GM23338 (cell line): ENCODE measurements at regions not wholly inside any gene's neighbourhood (a gene's known extent, or its start where the extent isn't known, plus 50 kb on each side); places are given as distances from the start of the nearest gene placed in this dataset.

Source experiments
- ATAC-seq: fragments of 200-7000 bp; cut with Tn5 transposase; 3 replicates; pipeline ENCODE4 v1.9.1; 2020
- DNase-seq: peaks from one replicate; pipeline ENCODE4 v3.0.0-alpha.2; 2015; ENCODE audit warnings: low spot score
- H2AFZ ChIP-seq: fragments of 200-600 bp; sonication (generic); 2 replicates; pipeline ENCODE4 v1.8.0; 2016; ENCODE audit warnings: antibody characterized with exemption, mild to moderate bottlenecking, moderate library complexity
- H3F3A ChIP-seq: fragments of 200-600 bp; sonication (generic); replicated peaks from 2 replicates; pipeline ENCODE4 v1.8.0; 2017; ENCODE audit warnings: antibody characterized with exemption, mixed run types, low read depth
- H3K27ac ChIP-seq: fragments of 200-600 bp; sonication (generic); 2 replicates; pipeline ENCODE4 v1.6.1; 2016; ENCODE audit warnings: low read depth
- H3K27me3 ChIP-seq: fragments of 200-600 bp; sonication (generic); 2 replicates; pipeline ENCODE4 v1.8.0; 2016; ENCODE audit warnings: mild to moderate bottlenecking, mixed run types, moderate library complexity; ENCODE audit not compliant: insufficient read depth
- H3K36me3 ChIP-seq: fragments of 200-600 bp; sonication (generic); 2 replicates; pipeline ENCODE4 v1.8.0; 2016; ENCODE audit warnings: mild to moderate bottlenecking; ENCODE audit not compliant: insufficient read depth
- H3K4me1 ChIP-seq: fragments of 200-600 bp; sonication (generic); 2 replicates; pipeline ENCODE4 v1.8.0; 2016; ENCODE audit warnings: mild to moderate bottlenecking, moderate library complexity; ENCODE audit not compliant: insufficient read depth
- H3K4me2 ChIP-seq: fragments of 200-600 bp; sonication (generic); 2 replicates; pipeline ENCODE4 v1.7.1; 2017; ENCODE audit warnings: mixed run types
- H3K4me3 ChIP-seq: fragments of 200-600 bp; sonication (generic); 2 replicates; pipeline ENCODE4 v1.6.1; 2016; ENCODE audit warnings: mixed run types
- H3K79me2 ChIP-seq: fragments of 200-600 bp; sonication (generic); replicated peaks from 2 replicates; pipeline ENCODE4 v1.8.0; 2017; ENCODE audit warnings: mild to moderate bottlenecking; ENCODE audit not compliant: insufficient read depth
- H3K9me2 ChIP-seq: fragments of 200-600 bp; sonication (generic); 2 replicates; pipeline ENCODE4 v1.8.0; 2017; ENCODE audit not compliant: insufficient read depth
- H4K20me1 ChIP-seq: fragments of 200-600 bp; sonication (generic); replicated peaks from 2 replicates; pipeline ENCODE4 v1.8.0; 2017; ENCODE audit warnings: mild to moderate bottlenecking; ENCODE audit not compliant: insufficient read depth
- H3K27ac Mint-ChIP-seq: 2 replicates; pipeline ENCODE4 v1.8.0; 2020; ENCODE audit warnings: inconsistent platforms, mild to moderate bottlenecking, moderate library complexity, mixed read lengths
- H3K27me3 Mint-ChIP-seq: 3 replicates; pipeline ENCODE4 v1.8.0; 2022; ENCODE audit warnings: low read depth, mild to moderate bottlenecking, moderate library complexity, mixed read lengths, inconsistent platforms; ENCODE audit not compliant: insufficient read depth, poor library complexity
- H3K36me3 Mint-ChIP-seq: 3 replicates; pipeline ENCODE4 v1.8.0; 2021; ENCODE audit warnings: low read depth, mild to moderate bottlenecking, inconsistent platforms, moderate library complexity, mixed read lengths
- H3K4me1 Mint-ChIP-seq: 3 replicates; pipeline ENCODE4 v1.8.0; 2020; ENCODE audit warnings: mild to moderate bottlenecking, inconsistent platforms, mixed read lengths
- H3K4me3 Mint-ChIP-seq: 3 replicates; pipeline ENCODE4 v1.8.0; 2021; ENCODE audit warnings: moderate library complexity, mild to moderate bottlenecking, inconsistent platforms, mixed read lengths
- H3K9me3 Mint-ChIP-seq: 3 replicates; pipeline ENCODE4 v1.8.0; 2020; ENCODE audit warnings: moderate library complexity, mild to moderate bottlenecking, inconsistent platforms, mixed read lengths
- CREB1 ChIP-seq: fragments of 250-450 bp; sonication (Bioruptor Pico); IDR thresholded peaks from 2 replicates; pipeline ENCODE4 v1.5.0; 2020; ENCODE audit warnings: low read depth, mild to moderate bottlenecking, moderate library complexity
- CTCF ChIP-seq, 2 experiments: fragments of 200-600 bp in 1 of 2; sonication (generic) in 1 of 2; conservative IDR thresholded peaks; 2 replicates each; pipeline versions ENCODE4 v1.5.1 to v1.6.1; 2016 to 2017; ENCODE audit warnings: antibody characterized with exemption in 2 of 2, low read depth in 2 of 2, mild to moderate bottlenecking in 2 of 2, moderate library complexity in 1 of 2
- ETS1 ChIP-seq: IDR thresholded peaks from 2 replicates; pipeline ENCODE4 v1.6.1; 2016; ENCODE audit warnings: antibody characterized with exemption
- EZH2 ChIP-seq: fragments of 200-600 bp; sonication (generic); IDR thresholded peaks from one replicate; pipeline ENCODE4 v1.8.0; 2017; ENCODE audit warnings: antibody characterized with exemption, mild to moderate bottlenecking, low read depth; ENCODE audit not compliant: unreplicated experiment
- EZH2phosphoT487 ChIP-seq: fragments of 200-600 bp; sonication (generic); IDR thresholded peaks from one replicate; pipeline ENCODE4 v1.8.1; 2018; ENCODE audit warnings: antibody characterized with exemption; ENCODE audit not compliant: unreplicated experiment
- NANOG ChIP-seq: IDR thresholded peaks from 2 replicates; pipeline ENCODE4 v1.6.1; 2016; ENCODE audit warnings: antibody characterized with exemption, borderline replicate concordance
- POLR2AphosphoS5 ChIP-seq: IDR thresholded peaks from 2 replicates; pipeline ENCODE4 v1.6.1; 2016; ENCODE audit warnings: antibody characterized with exemption, low read depth
- STAT1 ChIP-seq: IDR thresholded peaks from one replicate; pipeline ENCODE4 v1.6.1; 2016; ENCODE audit warnings: antibody characterized with exemption; ENCODE audit not compliant: unreplicated experiment
- ZNF114 ChIP-seq: fragments of 250-450 bp; sonication (Bioruptor Pico); IDR thresholded peaks from 2 replicates; pipeline ENCODE4 v1.5.0; 2020; ENCODE audit warnings: mild to moderate bottlenecking, moderate library complexity
- ZNF331 ChIP-seq: fragments of 250-450 bp; sonication (Bioruptor Pico); IDR thresholded peaks from 2 replicates; pipeline ENCODE4 v1.5.0; 2020; ENCODE audit warnings: low read depth, mild to moderate bottlenecking, moderate library complexity
- ZNF462 ChIP-seq: fragments of 250-450 bp; sonication (Bioruptor Pico); IDR thresholded peaks from 2 replicates; pipeline ENCODE4 v1.5.0; 2020; ENCODE audit warnings: mild to moderate bottlenecking, moderate library complexity

GRCh38 chr2:241967467-241968144, 98.1 kb downstream of the RTP5 start:
- Histone ChIP-seq H2AFZ (no peak overlapping the region), H3K27ac (no peak overlapping the region), H3K27me3 (no peaks in the 10 kb centered on the region), H3K4me1 (no peaks in the 10 kb centered on the region), H4K20me1 (no peaks in the 10 kb centered on the region), H3F3A (no peaks in the 10 kb centered on the region), H3K4me3 (no peak overlapping the region), H3K79me2 (no peaks in the 10 kb centered on the region), H3K9me2 (no peaks in the 10 kb centered on the region; the same call in 1 of the 2 replicates), H3K36me3 (no peaks in the 10 kb centered on the region), H3K4me2 (no peak overlapping the region)
- no peaks in the 10 kb centered on the region for H3K9me3 Mint-ChIP-seq
- ATAC-seq (no peak), DNase-seq (no peak)
- no peak overlapping the region for H3K27ac Mint-ChIP-seq
- peaks cover 3% of the 10 kb centered on the region; the same call in 1 of the 3 replicates for H3K4me1 Mint-ChIP-seq
- H3K27me3 Mint-ChIP-seq: peaks cover 2% of the 10 kb centered on the region
- peaks cover 2% of the 10 kb centered on the region; the same call in 1 of the 3 replicates for H3K36me3 Mint-ChIP-seq
- TF ChIP-seq POLR2AphosphoS5 (no peak), EZH2phosphoT487 (no peak), ZNF462 (CRISPR knock-in tag) (no peak), ZNF114 (CRISPR knock-in tag) (no peak), NANOG (no peak), ZNF331 (no peak), CTCF (conservative IDR thresholded peaks at IDR 0.05; ENCODE audit: low read depth in 2 of 2) (no peak), STAT1 (no peak), ETS1 (no peak), CREB1 (CRISPR knock-in tag) (no peak), EZH2 (no peak)
- no peak overlapping the region for H3K4me3 Mint-ChIP-seq
